ENCODE measurements at regions not wholly inside any gene's neighbourhood (a gene's known extent, or its start where the extent isn't known, plus 50 kb on each side); places are given as distances from the start of the nearest gene placed in this dataset.
"Not testable (repeated sequence)": the region's sequence is repeated elsewhere in the genome, so short reads cannot be mapped to it uniquely, and the experiment has no call there.

DNA sequence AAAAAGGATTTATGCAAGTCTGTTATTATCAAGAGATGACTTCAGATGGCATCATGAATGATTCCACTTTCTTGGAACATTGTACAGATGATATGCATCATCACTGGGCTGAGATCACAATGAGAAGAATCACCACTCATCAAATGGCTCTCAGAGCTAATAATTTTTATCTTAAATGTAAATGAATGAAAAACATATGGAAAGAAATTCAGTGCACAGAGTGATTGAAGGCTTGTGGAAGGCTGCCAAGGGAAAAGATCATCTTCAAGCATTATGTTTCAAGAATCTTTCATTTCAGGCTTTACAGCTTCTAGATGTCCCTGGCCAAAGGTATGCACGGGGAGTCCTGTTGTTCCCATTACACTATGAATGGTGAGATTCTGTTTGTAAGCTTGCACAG, 955.7 kb downstream of the TTLL7 start:
- no peak overlapping the region for H3K27ac ChIP-seq
- CTCF ChIA-PET: no interaction called here

DNA sequence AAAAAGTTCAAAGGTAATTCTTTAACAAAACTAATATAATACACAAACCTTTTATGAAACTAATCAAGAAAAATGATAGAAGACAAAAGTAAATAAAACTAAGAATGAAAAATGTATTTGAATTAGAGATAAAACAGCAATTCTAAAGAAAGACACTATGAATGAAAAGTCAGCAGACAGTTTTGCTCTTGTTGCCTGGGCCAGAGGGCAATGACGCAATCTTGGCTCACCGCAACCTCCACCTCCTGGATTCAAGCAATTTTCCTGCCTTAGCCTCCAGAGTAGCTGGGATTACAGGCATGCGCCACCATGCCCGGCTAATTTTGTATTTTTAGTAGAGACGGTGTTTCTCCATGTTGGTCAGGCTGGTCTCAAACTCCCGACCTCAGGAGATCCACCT, 959.8 kb downstream of the TTLL7 start:
- DNase-seq (ENCODE audit: low spot score); H3K27ac ChIP-seq; POLR2A ChIA-PET (ENCODE audit: low non-redundant PET); CTCF ChIA-PET: not testable (repeated sequence)

More for the DNA sequence above, 955.7 kb downstream of the TTLL7 start:
- no peak for DNase-seq (ENCODE audit: low spot score)
- POLR2A ChIA-PET (ENCODE audit: low non-redundant PET): no interaction called here
- TF ChIP-seq, protein P1, sequence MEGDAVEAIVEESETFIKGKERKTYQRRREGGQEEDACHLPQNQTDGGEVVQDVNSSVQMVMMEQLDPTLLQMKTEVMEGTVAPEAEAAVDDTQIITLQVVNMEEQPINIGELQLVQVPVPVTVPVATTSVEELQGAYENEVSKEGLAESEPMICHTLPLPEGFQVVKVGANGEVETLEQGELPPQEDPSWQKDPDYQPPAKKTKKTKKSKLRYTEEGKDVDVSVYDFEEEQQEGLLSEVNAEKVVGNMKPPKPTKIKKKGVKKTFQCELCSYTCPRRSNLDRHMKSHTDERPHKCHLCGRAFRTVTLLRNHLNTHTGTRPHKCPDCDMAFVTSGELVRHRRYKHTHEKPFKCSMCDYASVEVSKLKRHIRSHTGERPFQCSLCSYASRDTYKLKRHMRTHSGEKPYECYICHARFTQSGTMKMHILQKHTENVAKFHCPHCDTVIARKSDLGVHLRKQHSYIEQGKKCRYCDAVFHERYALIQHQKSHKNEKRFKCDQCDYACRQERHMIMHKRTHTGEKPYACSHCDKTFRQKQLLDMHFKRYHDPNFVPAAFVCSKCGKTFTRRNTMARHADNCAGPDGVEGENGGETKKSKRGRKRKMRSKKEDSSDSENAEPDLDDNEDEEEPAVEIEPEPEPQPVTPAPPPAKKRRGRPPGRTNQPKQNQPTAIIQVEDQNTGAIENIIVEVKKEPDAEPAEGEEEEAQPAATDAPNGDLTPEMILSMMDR (conservative IDR thresholded peaks at IDR 0.05; ENCODE audit: low read depth): no peak

DNA sequence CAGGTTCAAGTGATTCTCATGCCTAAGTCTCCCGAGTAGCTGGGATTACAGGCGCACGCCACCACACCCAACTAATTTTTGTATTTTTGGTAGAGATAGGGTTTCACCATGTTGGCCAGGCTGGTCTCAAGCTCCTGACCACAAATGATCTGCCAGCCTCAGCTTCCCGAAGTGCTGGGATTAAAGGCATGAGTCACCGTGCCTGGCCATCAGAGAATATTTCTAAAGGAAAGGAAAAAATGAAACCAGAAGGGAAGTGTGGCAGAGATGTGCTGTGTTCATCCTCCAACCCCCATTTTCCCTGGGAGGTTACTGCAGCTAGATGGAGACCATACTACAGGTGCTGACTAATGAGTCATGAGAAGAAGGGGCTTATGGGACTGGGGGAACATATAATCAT, 964.1 kb downstream of the TTLL7 start:
- POLR2A ChIA-PET (ENCODE audit: low non-redundant PET): no interaction called here

DNA sequence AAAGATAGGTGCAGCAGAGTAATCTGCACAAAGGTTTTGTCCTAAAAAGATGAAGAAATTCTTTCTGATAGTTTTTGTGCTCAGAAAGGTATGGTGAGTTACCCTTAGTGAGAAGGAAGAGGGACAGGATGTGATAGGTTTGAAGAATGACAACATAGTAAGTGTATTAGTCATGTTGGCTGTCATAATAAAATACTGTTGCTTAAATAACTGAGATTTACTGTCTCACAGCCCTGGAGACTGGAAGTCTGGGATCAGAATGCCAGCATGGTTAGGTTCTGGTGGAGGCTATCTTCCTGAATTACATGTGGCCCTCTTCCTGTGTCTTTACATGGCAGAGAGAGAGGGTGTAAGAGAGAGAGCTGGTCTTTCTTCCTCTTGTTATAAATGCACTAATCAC, 965.2 kb downstream of the TTLL7 start:
- CTCF ChIA-PET: no interaction called here
- TF ChIP-seq, protein P1 (conservative IDR thresholded peaks at IDR 0.05; ENCODE audit: low read depth): no peak
- POLR2A ChIA-PET (ENCODE audit: low non-redundant PET): no interaction called here
- DNase-seq (ENCODE audit: low spot score): peak; percentile 44
- H3K27ac ChIP-seq: no peak overlapping the region

More for the DNA sequence above, 964.1 kb downstream of the TTLL7 start:
- no peak overlapping the region for H3K27ac ChIP-seq
- CTCF ChIA-PET: no interaction called here
- TF ChIP-seq, protein P1 (conservative IDR thresholded peaks at IDR 0.05; ENCODE audit: low read depth): no peak
- DNase-seq (ENCODE audit: low spot score): no peak

DNA sequence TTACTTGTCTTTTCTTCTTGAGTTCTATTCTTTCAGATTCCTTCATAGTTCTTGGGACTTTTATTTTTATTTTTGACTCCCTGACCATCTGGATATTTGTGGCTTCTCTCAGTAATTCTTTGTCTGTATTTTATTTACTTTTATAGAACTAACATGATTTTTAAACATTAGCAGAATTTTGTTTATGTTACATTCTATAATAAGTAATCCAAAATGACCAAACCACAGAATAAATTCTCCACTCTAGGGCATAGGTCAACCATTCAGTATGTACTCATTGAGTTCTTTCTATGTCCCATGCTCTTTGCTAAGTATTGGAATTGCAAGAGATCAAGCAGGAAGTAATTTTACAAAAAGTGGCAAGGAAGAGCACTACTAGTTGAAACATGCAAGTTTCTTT, 969.0 kb downstream of the TTLL7 start:
- no peak overlapping the region for H3K27ac ChIP-seq
- ChIA-PET CTCF (interaction anchor here (0.6 to 0.7 kb wide), 2 partner anchors 1125 to 1356 kb away, joined by 5 to 8 read pairs; no protein-coding TSS in a partner anchor), POLR2A (ENCODE audit: low non-redundant PET) (no interaction called here)
- TF ChIP-seq, protein P1 (conservative IDR thresholded peaks at IDR 0.05; ENCODE audit: low read depth): no peak
- no peak for DNase-seq (ENCODE audit: low spot score)

DNA sequence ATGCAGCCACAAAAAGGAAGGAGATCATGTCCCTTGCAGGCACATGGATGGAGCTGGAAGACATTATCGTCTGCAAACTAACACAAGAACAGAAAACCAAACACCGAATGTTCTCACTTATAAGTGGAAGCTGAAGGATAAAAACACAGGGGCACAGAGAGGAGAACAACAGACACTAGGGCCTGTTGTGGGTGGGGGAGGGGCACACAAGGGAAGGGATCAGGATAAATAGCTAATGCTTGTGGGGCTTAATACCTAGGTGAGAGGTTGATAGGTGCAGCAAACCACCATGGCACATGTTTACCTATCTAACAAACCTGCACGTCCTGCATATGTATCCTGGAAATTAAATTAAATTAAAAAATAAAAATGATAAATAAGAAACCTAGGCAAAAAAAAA, 969.9 kb downstream of the TTLL7 start:
- CTCF ChIA-PET: no interaction called here
- DNase-seq (ENCODE audit: low spot score): no peak
- POLR2A ChIA-PET (ENCODE audit: low non-redundant PET): no interaction called here
- no peak overlapping the region for H3K27ac ChIP-seq
- TF ChIP-seq, protein P1 (conservative IDR thresholded peaks at IDR 0.05; ENCODE audit: low read depth): no peak

DNA sequence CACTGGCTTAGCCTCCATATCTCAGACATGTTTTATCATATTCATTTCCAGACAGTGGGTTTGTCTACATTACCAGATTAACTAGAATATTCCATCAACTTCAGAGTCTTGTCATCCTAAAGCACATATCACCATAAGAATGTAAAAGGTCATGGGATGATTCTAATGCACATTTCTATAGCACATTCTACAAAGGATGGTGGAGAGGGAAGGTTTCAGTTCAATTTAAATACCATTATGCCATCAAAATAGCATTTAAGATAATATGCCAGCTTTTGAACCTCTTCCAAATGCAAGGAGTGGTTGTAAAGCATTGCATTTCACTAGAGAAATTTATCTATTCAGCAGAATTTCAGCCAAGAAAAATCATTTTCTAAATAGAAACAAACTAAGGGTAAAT, 970.5 kb downstream of the TTLL7 start:
- no peak overlapping the region for H3K27ac ChIP-seq
- TF ChIP-seq, protein P1 (conservative IDR thresholded peaks at IDR 0.05; ENCODE audit: low read depth): no peak
- ChIA-PET POLR2A (ENCODE audit: low non-redundant PET) (no interaction called here), CTCF (no interaction called here)
- DNase-seq (ENCODE audit: low spot score): no peak
